D721Med (cell line): ENCODE measurements at regions not wholly inside any gene's neighbourhood (a gene's known extent, or its start where the extent isn't known, plus 50 kb on each side); places are given as distances from the start of the nearest gene placed in this dataset.

Source experiments
- DNase-seq: peaks from one replicate; pipeline ENCODE4 v3.0.0; 2011; ENCODE audit warnings: low spot score; ENCODE audit not compliant: insufficient read length
- FAIRE-seq: peaks from 2 replicates; lab custom pipeline; 2011; peaks lifted over from hg19 to GRCh38; lab: Jason Lieb, UNC
- TF ChIP-seq, protein P1 (sequence below): IDR thresholded peaks from 2 replicates; pipeline ENCODE4 v1.5.1; 2012; ENCODE audit warnings: mild to moderate bottlenecking, control low read depth; ENCODE audit not compliant: insufficient read depth; ENCODE audit errors: missing control alignments

DNA sequence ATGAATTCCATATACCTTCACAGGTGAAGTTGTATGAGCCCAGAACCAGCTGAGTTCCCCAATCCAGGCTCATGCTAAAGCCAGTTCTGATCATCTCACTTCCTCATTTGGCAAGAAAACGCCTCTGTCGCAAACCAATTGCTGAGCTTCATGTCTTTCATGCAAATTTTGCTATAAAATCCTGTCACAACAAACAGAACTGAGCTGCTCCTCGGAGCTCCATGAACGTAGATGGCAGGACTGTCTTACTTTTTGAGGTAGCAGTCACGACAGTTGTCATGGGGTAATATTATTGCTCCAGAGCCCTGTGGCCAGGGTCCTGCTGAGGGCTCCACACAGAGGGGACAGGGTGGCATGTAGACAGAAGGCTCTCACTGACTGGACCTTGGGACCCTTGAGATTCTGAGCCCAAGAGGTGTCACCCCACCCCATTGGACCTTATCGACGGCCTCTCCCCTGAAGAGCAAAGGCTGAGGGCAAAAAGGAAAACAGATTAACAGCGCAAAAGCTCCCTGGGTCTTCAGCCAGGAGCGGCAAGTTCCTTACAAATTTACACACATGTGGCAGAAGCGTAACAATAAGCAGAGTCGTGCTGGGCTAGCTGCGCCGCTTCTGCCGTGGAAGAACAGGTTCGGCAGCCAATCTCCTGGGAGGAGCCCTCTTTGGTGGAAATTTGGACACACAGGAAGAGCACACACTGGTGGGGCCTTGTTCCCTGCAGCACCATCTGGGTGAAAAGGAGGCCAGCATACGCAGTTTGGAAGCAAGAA lies 249.2 kb downstream of the OPA1 start:
- TF ChIP-seq, protein P1, sequence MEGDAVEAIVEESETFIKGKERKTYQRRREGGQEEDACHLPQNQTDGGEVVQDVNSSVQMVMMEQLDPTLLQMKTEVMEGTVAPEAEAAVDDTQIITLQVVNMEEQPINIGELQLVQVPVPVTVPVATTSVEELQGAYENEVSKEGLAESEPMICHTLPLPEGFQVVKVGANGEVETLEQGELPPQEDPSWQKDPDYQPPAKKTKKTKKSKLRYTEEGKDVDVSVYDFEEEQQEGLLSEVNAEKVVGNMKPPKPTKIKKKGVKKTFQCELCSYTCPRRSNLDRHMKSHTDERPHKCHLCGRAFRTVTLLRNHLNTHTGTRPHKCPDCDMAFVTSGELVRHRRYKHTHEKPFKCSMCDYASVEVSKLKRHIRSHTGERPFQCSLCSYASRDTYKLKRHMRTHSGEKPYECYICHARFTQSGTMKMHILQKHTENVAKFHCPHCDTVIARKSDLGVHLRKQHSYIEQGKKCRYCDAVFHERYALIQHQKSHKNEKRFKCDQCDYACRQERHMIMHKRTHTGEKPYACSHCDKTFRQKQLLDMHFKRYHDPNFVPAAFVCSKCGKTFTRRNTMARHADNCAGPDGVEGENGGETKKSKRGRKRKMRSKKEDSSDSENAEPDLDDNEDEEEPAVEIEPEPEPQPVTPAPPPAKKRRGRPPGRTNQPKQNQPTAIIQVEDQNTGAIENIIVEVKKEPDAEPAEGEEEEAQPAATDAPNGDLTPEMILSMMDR, result no peak
- no peak for DNase-seq
- no peak for FAIRE-seq

DNA sequence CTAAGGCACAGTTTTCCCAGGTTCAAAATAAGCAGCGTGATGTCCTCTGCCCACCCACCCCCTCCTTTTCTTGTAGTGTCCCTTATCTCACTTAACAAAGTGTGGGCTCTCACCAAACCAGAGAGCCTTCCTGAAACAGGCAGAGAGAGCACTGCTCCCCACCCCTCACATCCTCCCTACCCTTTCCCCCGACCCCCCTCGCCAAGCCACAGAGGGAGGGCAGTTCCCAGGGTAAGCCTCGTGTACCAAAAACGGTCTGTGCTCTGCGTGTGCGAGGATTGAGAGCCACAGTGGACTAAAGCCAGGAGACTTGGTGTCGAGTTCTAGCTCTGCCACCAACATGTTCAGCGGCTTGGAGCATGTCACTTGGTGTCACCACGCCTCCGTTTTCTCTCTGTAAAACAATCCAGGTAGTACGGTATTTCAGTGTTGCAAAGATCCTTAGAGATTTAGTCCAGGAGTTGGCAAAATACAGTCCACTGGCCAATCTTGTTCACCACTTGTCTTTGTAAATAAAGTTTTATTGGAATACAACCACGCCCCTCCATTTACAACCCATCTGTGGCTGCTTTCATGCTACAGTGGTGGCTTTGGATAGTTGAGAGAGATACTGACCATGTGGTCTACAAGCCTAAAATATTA lies 249.9 kb downstream of the OPA1 start:
- no peak for FAIRE-seq
- TF ChIP-seq, protein P1, result no peak
- DNase-seq, result no peak

DNA sequence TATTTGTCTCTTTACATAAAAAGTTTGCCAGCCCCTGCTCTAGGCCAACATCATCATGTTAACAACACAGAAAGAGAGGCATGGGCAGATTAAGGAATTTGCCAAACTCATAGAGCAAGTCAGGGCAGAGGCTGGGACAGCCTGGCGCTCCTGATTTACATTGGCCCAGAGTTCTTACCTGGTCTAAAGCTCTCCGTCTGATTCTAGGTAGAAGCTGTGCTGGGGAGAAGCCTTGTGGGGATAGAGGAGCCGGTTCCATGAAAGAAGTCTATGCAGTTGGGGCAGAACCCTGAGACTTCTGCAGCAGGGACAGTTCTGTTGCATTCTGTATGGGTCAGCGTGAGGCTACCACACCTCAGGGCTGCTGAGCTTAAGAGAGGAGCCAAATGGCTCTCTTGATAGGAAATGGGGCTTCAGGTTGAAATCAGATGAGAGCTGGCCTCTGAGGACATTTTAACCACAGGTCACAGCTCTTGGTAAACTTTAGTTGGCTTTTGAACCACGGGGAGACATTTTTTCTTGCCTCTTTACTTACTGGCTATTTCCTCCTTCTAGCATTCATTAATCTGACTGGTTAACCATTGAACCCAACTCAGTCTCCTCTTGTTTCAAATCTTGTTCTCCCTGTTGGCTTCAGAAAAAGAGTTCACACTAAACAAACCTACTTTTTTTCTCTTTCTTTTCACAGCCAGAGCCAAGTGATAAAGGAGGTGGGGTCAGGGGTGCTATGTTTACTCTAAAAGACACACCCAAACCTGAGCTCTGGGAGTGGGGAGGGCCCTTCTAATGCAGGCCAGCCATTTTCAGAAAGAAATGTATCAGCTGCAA lies 250.7 kb downstream of the OPA1 start:
- TF ChIP-seq, protein P1, result no peak
- FAIRE-seq (no peak), DNase-seq (no peak)

DNA sequence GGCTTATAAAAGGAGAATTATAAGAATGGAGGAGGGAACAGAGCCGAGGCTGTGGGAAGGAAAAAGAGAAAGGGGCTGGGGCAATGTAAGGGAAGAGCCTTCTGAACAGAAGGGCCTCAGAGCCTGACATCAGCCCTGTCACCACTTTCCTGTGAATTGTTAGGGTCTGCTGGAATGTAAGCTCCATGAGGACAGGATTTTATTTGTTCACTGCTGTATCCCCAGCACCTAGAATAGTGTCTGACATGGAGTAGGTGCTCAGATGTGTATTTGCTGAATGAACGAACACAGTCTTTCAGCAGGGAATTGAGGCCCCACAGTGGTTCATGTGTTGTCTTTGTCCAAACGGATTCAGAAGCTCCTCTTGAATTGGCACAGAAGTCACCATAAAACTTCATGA lies 251.5 kb downstream of the OPA1 start:
- no peak for DNase-seq
- no peak for FAIRE-seq
- TF ChIP-seq, protein P1, result no peak

DNA sequence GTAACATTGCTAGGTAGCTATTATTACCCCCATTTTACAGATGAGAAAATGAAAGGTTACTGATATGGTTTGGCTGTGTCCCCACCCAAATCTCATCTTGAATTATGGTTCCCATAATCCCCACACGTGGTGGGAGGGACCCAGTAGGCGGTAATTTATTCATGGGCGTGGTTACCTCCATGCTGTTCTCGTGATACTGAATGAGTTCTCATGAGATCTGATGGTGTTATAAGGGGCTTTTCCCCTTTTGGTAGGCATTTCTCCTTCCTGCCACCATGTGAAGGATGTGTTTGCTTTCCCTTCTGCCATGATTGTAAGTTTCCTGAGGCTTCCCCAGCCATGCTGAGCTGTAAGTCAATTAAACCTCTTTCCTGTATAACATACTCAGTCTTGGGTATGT lies 252.1 kb downstream of the OPA1 start:
- TF ChIP-seq, protein P1, result no peak
- no peak for FAIRE-seq
- DNase-seq, result no peak

DNA sequence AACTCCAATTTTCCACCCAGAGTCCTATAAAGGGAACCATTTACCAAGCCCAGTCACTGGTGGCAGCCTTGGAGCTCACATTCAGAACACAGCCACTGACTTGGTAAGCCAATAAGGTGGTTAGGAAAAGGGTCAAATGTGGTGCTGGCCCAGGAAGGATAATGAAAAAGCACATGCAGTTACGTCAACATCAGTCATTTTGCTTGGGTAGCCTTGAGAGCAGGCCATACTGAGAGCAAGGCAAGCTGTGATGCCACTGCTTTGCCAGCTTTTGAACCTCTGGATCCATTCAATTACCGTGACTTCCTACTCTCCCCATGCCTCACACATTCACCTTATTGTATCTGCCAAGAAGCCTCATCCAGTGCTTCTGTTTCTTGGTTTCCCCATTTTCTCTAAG lies 253.6 kb downstream of the OPA1 start:
- DNase-seq, result no peak
- FAIRE-seq, result no peak
- TF ChIP-seq, protein P1, result no peak
